ENCODE measurements at regions not wholly inside any gene's neighbourhood (a gene's known extent, or its start where the extent isn't known, plus 50 kb on each side); places are given as distances from the start of the nearest gene placed in this dataset.

GRCh38 chr4:187480146-187481145 lies 515.1 kb upstream of the ZFP42 start:
- H2BK15ac ChIP-seq (ENCODE audit: low read depth, low read length): peak overlapping the region; percentile 81; the same call in 1 of the 3 replicates
- peak overlapping the region; percentile 73 for H4K91ac ChIP-seq (ENCODE audit: insufficient read depth, low read depth, low read length)
- DNase-seq (peak; percentile 47), ATAC-seq (ENCODE audit: low read depth) (no peak)
- H3K9ac ChIP-seq (ENCODE audit: low read depth, low read length): no peak overlapping the region
- no peaks in the 10 kb centered on the region for H3K27me3 ChIP-seq (ENCODE audit: control insufficient read depth, insufficient read depth, low read length)
- 71% methylated on average over 4 of the region's 9 CpGs; no CpG with 5 or more reads in 1 of the 2 experiments for WGBS, 2 experiments (ENCODE audit: extremely low coverage in 2 of 2, insufficient read length in 1 of 2)
- H3K4ac ChIP-seq (ENCODE audit: low read depth, low read length): peak overlapping the region; percentile 68
- ChIA-PET POLR2A (ENCODE audit: unreplicated experiment) (no interaction called here), CTCF (interaction anchor here (1.0 to 1.1 kb wide), 2 partner anchors 16 to 37 kb away, joined by 3 read pairs; no protein-coding TSS in a partner anchor)
- BruUV-seq (replicated peaks): no TSS peak
- H3K4me2 ChIP-seq (ENCODE audit: low read depth, low read length): peak overlapping the region; percentile 35; the same call in 1 of the 2 replicates
- H3K9me1 ChIP-seq (ENCODE audit: insufficient read depth, low read length): peaks cover 15% of the 10 kb centered on the region
- peak overlapping the region; percentile 93 for H2BK20ac ChIP-seq (ENCODE audit: low read depth, low read length)
- in situ Hi-C loops (cut with MboI; ENCODE audit: low sequenced_read_pairs) (no loop called here), dilution Hi-C loops (cut with HindIII; ENCODE audit: low sequenced_read_pairs, unreplicated experiment) (no loop called here), intact Hi-C loops (cut with micrococcal nuclease) (no loop called here)
- H3K23ac ChIP-seq (ENCODE audit: low read depth, low read length): peak overlapping the region; percentile 26
- H3K79me1 ChIP-seq (ENCODE audit: low read depth in 1 of 2, low read length in 2 of 2): peaks cover 0 to 15% of the 10 kb centered on the region in 2 experiments; a peak in 2 of 4 replicates
- H2BK5ac ChIP-seq (ENCODE audit: low read depth, low read length, poor library complexity, severe bottlenecking): peak overlapping the region; percentile 95
- H4K20me1 ChIP-seq (ENCODE audit: insufficient read depth, low read length): no peaks in the 10 kb centered on the region
- H2AK5ac ChIP-seq (ENCODE audit: low read depth, low read length): peak overlapping the region; percentile 41; the same call in 1 of the 2 replicates
- H3K4me3 ChIP-seq (ENCODE audit: insufficient read depth, low read depth, low read length): no peak overlapping the region
- TF ChIP-seq CEBPB (IDR thresholded peaks at IDR 0.05; ENCODE audit: low read depth, low read length) (peak; percentile 24; the same call in 1 of the 2 replicates), MAFK (IDR thresholded peaks at IDR 0.05; ENCODE audit: low read depth, low read length) (no peak)
- H3K9me3 ChIP-seq (ENCODE audit: control insufficient read depth, insufficient read depth, low read length): no peaks in the 10 kb centered on the region
- H2AFZ ChIP-seq (replicated peaks; ENCODE audit: low read length, poor library complexity): no peak overlapping the region
- H3K4me1 ChIP-seq (ENCODE audit: control insufficient read depth, insufficient read depth, low read length): peaks cover 23% of the 10 kb centered on the region
- H3K36me3 ChIP-seq (ENCODE audit: control insufficient read depth, insufficient read depth, low read length): no peaks in the 10 kb centered on the region
- no peak overlapping the region for H3K27ac ChIP-seq (ENCODE audit: insufficient read depth, low read length)
- no peak overlapping the region; the same call in 1 of the 2 replicates for H4K5ac ChIP-seq (ENCODE audit: low read depth, low read length)
- peak overlapping the region; percentile 66 for H3K14ac ChIP-seq (replicated peaks; ENCODE audit: low read depth, low read length)
- peak overlapping the region; percentile 83; the same call in 1 of the 2 replicates for H3K18ac ChIP-seq (ENCODE audit: low read depth, low read length)
- H2BK120ac ChIP-seq (ENCODE audit: low read depth, low read length): peak overlapping the region; percentile 94
- no peak overlapping the region; the same call in 1 of the 2 replicates for H3K56ac ChIP-seq (ENCODE audit: extremely low read depth, insufficient read depth, low read length)
- peak overlapping the region in 1 of 2 experiments; percentile 80; a peak in 1 of 4 replicates for H4K8ac ChIP-seq (ENCODE audit: low read depth in 2 of 2, low read length in 2 of 2)
- H2AK9ac ChIP-seq (replicated peaks; ENCODE audit: low read depth, low read length, poor library complexity): no peak overlapping the region
